ENCODE measurements at regions not wholly inside any gene's neighbourhood (a gene's known extent, or its start where the extent isn't known, plus 50 kb on each side); places are given as distances from the start of the nearest gene placed in this dataset.

DNA sequence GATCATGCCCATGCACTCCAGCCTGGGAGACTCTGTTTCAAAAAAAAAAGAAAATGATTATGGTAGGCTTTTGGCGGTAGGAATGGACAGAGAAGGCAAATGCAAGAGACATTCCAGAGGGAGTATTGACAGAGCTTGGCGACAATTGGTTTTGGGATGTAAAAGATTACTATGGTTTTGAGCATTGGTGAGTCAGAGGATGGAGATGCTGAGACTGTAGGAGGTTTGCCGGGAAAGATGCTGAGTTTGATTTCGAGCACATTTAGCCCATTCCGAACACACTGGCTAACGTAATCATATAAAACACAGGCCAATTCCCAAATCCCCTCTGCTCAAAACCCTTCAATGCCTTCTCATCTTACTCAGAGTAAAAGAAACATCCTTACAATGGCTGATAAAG is 161.6 kb upstream of the MKLN1 start:
- POLR2A ChIA-PET, result no interaction called here
- TF ChIP-seq, protein P1, sequence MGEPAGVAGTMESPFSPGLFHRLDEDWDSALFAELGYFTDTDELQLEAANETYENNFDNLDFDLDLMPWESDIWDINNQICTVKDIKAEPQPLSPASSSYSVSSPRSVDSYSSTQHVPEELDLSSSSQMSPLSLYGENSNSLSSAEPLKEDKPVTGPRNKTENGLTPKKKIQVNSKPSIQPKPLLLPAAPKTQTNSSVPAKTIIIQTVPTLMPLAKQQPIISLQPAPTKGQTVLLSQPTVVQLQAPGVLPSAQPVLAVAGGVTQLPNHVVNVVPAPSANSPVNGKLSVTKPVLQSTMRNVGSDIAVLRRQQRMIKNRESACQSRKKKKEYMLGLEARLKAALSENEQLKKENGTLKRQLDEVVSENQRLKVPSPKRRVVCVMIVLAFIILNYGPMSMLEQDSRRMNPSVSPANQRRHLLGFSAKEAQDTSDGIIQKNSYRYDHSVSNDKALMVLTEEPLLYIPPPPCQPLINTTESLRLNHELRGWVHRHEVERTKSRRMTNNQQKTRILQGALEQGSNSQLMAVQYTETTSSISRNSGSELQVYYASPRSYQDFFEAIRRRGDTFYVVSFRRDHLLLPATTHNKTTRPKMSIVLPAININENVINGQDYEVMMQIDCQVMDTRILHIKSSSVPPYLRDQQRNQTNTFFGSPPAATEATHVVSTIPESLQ (CRISPR knock-in tag; IDR thresholded peaks at IDR 0.05), result no peak
- no peak for TF ChIP-seq MYBL2 (CRISPR knock-in tag; IDR thresholded peaks at IDR 0.05)
- no peak for TF ChIP-seq SP1 (CRISPR knock-in tag; conservative IDR thresholded peaks at IDR 0.05)
- TF ChIP-seq, protein P2, sequence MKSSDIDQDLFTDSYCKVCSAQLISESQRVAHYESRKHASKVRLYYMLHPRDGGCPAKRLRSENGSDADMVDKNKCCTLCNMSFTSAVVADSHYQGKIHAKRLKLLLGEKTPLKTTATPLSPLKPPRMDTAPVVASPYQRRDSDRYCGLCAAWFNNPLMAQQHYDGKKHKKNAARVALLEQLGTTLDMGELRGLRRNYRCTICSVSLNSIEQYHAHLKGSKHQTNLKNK (CRISPR knock-in tag; IDR thresholded peaks at IDR 0.05), result no peak
- TF ChIP-seq, protein P3, sequence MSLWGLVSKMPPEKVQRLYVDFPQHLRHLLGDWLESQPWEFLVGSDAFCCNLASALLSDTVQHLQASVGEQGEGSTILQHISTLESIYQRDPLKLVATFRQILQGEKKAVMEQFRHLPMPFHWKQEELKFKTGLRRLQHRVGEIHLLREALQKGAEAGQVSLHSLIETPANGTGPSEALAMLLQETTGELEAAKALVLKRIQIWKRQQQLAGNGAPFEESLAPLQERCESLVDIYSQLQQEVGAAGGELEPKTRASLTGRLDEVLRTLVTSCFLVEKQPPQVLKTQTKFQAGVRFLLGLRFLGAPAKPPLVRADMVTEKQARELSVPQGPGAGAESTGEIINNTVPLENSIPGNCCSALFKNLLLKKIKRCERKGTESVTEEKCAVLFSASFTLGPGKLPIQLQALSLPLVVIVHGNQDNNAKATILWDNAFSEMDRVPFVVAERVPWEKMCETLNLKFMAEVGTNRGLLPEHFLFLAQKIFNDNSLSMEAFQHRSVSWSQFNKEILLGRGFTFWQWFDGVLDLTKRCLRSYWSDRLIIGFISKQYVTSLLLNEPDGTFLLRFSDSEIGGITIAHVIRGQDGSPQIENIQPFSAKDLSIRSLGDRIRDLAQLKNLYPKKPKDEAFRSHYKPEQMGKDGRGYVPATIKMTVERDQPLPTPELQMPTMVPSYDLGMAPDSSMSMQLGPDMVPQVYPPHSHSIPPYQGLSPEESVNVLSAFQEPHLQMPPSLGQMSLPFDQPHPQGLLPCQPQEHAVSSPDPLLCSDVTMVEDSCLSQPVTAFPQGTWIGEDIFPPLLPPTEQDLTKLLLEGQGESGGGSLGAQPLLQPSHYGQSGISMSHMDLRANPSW (CRISPR knock-in tag; conservative IDR thresholded peaks at IDR 0.05; ENCODE audit: low read depth), result no peak
- no peak for TF ChIP-seq NR3C1 (CRISPR knock-in tag; conservative IDR thresholded peaks at IDR 0.05; ENCODE audit: low read depth)
- no peak for TF ChIP-seq MXD4 (CRISPR knock-in tag; IDR thresholded peaks at IDR 0.05; ENCODE audit: borderline replicate concordance)
- H3K4me3 Mint-ChIP-seq, result no peak overlapping the region
- no peak overlapping the region for H3K27ac Mint-ChIP-seq
- CTCF ChIA-PET, result interaction anchor here (0.8 kb wide), 1 partner anchor 137 kb away, joined by 3 read pairs; no protein-coding TSS in a partner anchor
- no peaks in the 10 kb centered on the region for H3K36me3 Mint-ChIP-seq
- H3K9me3 Mint-ChIP-seq, result no peaks in the 10 kb centered on the region
- DNase-seq (ENCODE audit: low spot score) (no peak), ATAC-seq (no peak)
- peaks cover 16% of the 10 kb centered on the region for H3K4me1 Mint-ChIP-seq
- no peaks in the 10 kb centered on the region for H3K27me3 Mint-ChIP-seq (ENCODE audit: low read depth)

DNA sequence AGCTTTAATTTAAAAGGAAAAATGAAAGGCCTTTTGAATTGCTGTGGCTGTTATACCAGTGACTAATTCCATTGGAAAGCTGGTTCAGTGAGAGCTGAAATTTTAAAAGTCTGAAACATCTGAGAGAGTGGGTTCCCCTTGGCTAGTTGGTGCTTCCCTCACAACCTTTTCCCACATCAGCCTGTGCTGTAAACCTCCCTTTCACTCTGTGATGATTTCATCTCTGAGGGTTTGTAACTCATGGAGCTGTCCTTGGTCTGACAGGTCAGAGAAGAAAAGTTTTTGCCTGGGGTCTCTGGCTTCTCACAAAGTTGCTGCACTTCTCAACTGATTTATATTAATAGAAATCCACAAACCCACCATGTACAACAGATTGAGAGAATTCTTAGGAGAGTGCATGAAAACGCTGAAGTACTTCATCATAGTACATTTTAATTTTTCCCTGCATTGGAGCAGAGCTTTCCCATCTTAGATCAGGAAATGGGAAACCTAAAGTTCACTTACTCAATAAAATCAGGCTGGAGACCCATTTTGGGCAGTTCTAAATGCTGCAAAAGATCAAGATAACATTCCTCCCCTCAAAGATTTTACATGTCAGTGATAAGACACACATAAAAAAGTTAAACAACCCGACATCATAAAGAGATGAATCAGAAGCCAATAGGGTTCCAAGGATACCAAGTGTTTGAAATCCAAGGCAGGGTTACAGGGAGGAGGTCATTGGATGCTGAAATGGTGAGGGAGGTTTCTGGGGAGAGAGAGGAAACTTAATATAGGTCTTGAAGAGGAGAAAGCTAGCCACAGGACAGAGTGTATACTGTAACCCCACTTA is 157.0 kb upstream of the MKLN1 start:
- Mint-ChIP-seq H3K36me3 (no peaks in the 10 kb centered on the region), H3K27me3 (ENCODE audit: low read depth) (no peaks in the 10 kb centered on the region), H3K4me1 (no peaks in the 10 kb centered on the region), H3K4me3 (no peak overlapping the region), H3K9me3 (peaks cover 3% of the 10 kb centered on the region; the same call in 1 of the 2 replicates), H3K27ac (no peak overlapping the region)
- ATAC-seq, result no peak
- no peak for DNase-seq (ENCODE audit: low spot score)
- no peak for TF ChIP-seq MYBL2 (CRISPR knock-in tag; IDR thresholded peaks at IDR 0.05)
- TF ChIP-seq, protein P4, sequence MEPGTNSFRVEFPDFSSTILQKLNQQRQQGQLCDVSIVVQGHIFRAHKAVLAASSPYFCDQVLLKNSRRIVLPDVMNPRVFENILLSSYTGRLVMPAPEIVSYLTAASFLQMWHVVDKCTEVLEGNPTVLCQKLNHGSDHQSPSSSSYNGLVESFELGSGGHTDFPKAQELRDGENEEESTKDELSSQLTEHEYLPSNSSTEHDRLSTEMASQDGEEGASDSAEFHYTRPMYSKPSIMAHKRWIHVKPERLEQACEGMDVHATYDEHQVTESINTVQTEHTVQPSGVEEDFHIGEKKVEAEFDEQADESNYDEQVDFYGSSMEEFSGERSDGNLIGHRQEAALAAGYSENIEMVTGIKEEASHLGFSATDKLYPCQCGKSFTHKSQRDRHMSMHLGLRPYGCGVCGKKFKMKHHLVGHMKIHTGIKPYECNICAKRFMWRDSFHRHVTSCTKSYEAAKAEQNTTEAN (CRISPR knock-in tag; IDR thresholded peaks at IDR 0.05), result no peak
- ChIA-PET CTCF (no interaction called here), POLR2A (no interaction called here)

DNA sequence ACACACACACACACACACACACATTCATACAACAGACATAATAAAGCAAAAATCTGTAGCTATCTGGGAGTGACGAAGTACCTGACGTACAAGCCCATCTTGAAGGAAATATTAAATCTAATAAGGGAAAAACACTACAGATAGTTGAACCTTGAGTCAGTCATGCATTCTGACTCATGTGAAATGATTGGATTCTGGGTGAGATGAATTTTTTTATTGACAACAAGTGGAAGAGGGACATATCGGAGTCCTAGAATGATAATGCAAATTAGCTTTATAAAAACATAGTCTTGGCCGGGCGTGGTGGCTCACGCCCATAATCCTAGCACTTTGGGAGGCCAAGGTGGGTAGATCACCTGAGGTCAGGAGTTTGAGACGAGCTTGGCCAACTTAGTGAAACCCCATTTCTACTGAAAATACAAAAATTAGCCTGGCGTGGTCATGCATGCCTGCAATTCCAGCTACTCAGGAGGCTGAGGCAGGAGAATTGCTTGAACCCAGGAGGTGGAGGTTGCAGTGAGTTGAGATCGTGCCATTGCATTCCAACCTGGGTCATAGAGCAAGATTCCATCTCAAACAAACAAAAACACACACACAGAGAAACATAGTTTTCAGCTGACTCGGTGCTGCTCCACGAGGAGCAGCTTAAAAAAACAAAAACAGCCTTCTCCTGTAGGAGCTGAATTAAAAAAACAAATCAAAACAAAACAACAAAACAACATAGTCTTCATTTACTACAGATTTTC is 154.4 kb upstream of the MKLN1 start:
- Mint-ChIP-seq H3K4me1 (no peaks in the 10 kb centered on the region), H3K27ac (no peak overlapping the region), H3K27me3 (ENCODE audit: low read depth) (no peaks in the 10 kb centered on the region), H3K36me3 (no peaks in the 10 kb centered on the region), H3K4me3 (no peak overlapping the region), H3K9me3 (peaks cover 3% of the 10 kb centered on the region; the same call in 1 of the 2 replicates)
- DNase-seq (ENCODE audit: low spot score), result no peak
- ATAC-seq, result no peak
- ChIA-PET CTCF (interaction anchor here (0.5 to 1.1 kb wide), 4 partner anchors 9 to 130 kb away, joined by 3 read pairs; no protein-coding TSS in a partner anchor), POLR2A (no interaction called here)
- TF ChIP-seq, protein P5, sequence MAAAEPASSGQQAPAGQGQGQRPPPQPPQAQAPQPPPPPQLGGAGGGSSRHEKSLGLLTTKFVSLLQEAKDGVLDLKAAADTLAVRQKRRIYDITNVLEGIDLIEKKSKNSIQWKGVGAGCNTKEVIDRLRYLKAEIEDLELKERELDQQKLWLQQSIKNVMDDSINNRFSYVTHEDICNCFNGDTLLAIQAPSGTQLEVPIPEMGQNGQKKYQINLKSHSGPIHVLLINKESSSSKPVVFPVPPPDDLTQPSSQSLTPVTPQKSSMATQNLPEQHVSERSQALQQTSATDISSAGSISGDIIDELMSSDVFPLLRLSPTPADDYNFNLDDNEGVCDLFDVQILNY (CRISPR knock-in tag; IDR thresholded peaks at IDR 0.05), result no peak
- TF ChIP-seq NFATC4 (CRISPR knock-in tag; IDR thresholded peaks at IDR 0.05) (no peak), NR3C1 (CRISPR knock-in tag; conservative IDR thresholded peaks at IDR 0.05; ENCODE audit: low read depth) (no peak), SMAD3 (CRISPR knock-in tag; IDR thresholded peaks at IDR 0.05; ENCODE audit: borderline replicate concordance) (no peak), TEAD4 (CRISPR knock-in tag; IDR thresholded peaks at IDR 0.05) (no peak), GABPB1 (CRISPR knock-in tag; IDR thresholded peaks at IDR 0.05) (no peak), NFE2L1 (CRISPR knock-in tag; IDR thresholded peaks at IDR 0.05) (no peak), JUN (CRISPR knock-in tag; IDR thresholded peaks at IDR 0.05) (no peak), CREB1 (CRISPR knock-in tag; IDR thresholded peaks at IDR 0.05) (no peak), CREM (CRISPR knock-in tag; IDR thresholded peaks at IDR 0.05) (no peak), ESRRA (CRISPR knock-in tag; IDR thresholded peaks at IDR 0.05; ENCODE audit: borderline replicate concordance) (no peak)
- TF ChIP-seq, protein P6, sequence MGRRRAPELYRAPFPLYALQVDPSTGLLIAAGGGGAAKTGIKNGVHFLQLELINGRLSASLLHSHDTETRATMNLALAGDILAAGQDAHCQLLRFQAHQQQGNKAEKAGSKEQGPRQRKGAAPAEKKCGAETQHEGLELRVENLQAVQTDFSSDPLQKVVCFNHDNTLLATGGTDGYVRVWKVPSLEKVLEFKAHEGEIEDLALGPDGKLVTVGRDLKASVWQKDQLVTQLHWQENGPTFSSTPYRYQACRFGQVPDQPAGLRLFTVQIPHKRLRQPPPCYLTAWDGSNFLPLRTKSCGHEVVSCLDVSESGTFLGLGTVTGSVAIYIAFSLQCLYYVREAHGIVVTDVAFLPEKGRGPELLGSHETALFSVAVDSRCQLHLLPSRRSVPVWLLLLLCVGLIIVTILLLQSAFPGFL (CRISPR knock-in tag; IDR thresholded peaks at IDR 0.05; ENCODE audit: borderline replicate concordance), result no peak
- TF ChIP-seq, protein P7, sequence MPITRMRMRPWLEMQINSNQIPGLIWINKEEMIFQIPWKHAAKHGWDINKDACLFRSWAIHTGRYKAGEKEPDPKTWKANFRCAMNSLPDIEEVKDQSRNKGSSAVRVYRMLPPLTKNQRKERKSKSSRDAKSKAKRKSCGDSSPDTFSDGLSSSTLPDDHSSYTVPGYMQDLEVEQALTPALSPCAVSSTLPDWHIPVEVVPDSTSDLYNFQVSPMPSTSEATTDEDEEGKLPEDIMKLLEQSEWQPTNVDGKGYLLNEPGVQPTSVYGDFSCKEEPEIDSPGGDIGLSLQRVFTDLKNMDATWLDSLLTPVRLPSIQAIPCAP (CRISPR knock-in tag; IDR thresholded peaks at IDR 0.05), result no peak

Data from WTC11 (cell line).